CD4-positive, alpha-beta T cell (primary cell): ENCODE measurements at regions not wholly inside any gene's neighbourhood (a gene's known extent, or its start where the extent isn't known, plus 50 kb on each side); places are given as distances from the start of the nearest gene placed in this dataset.

ENCODE experiments used
- ATAC-seq: fragments of 200-7000 bp; cut with Tn5 transposase; one replicate; pipeline ENCODE4 v1.10.0; 2022; ENCODE audit warnings: mild to moderate bottlenecking; ENCODE audit not compliant: poor library complexity
- CTCF ChIA-PET: fragments of 350-600 bp; sonication (Branson Sonifier 250); formaldehyde crosslinking; loops from one replicate; lab custom pipeline; 2021; ENCODE audit warnings: antibody characterized with exemption, inconsistent platforms; lab: Charles Lee
- POLR2A ChIA-PET: fragments of 350-600 bp; sonication (Branson Sonifier 250); formaldehyde crosslinking; loops from one replicate; lab custom pipeline; 2021; ENCODE audit warnings: antibody characterized with exemption, inconsistent platforms; lab: Charles Lee
- DNase-seq, 14 experiments: peaks; one replicate each; pipeline ENCODE4 v3.0.0-alpha.2; 2013 to 2020; ENCODE audit warnings: mixed read lengths in 2 of 14
- H3K27ac ChIP-seq, 2 donors: one replicate each; pipeline versions ENCODE4 v1.5.1 to v1.7.0; 2013; ENCODE audit warnings: low read length in 2 of 2, low read depth in 1 of 2, mild to moderate bottlenecking in 1 of 2
- H3K27me3 ChIP-seq, 2 experiments: 1 replicate in 1 of 2; 2 replicates in 1 of 2; pipeline versions ENCODE4 v1.6.1 to v1.7.0; 2013; ENCODE audit warnings: low read length in 2 of 2, control low read depth in 1 of 2, mild to moderate bottlenecking in 1 of 2, moderate library complexity in 1 of 2; ENCODE audit not compliant: insufficient read depth in 2 of 2, control insufficient read depth in 1 of 2
- H3K36me3 ChIP-seq: one replicate; pipeline ENCODE4 v1.6.1; 2013; ENCODE audit warnings: low read length, control low read depth; ENCODE audit not compliant: insufficient read depth
- H3K4me1 ChIP-seq: one replicate; pipeline ENCODE4 v1.6.1; 2013; ENCODE audit warnings: low read length, control low read depth; ENCODE audit not compliant: insufficient read depth
- H3K4me3 ChIP-seq: one replicate; pipeline ENCODE4 v1.5.1; 2013; ENCODE audit warnings: mild to moderate bottlenecking, low read length, moderate library complexity
- H3K9me3 ChIP-seq, 2 experiments: 1 replicate in 1 of 2; 2 replicates in 1 of 2; pipeline versions ENCODE4 v1.6.1 to v1.7.0; 2013; ENCODE audit warnings: low read length in 2 of 2, mild to moderate bottlenecking in 2 of 2, control low read depth in 1 of 2, moderate library complexity in 1 of 2; ENCODE audit not compliant: control insufficient read depth in 1 of 2, insufficient read depth in 1 of 2
- H3K27ac Mint-ChIP-seq: one replicate; pipeline ENCODE4 v1.8.0; 2020; ENCODE audit warnings: mixed read lengths
- H3K27me3 Mint-ChIP-seq: one replicate; pipeline ENCODE4 v1.8.0; 2021; ENCODE audit warnings: mixed read lengths
- H3K36me3 Mint-ChIP-seq: one replicate; pipeline ENCODE4 v1.8.0; 2021; ENCODE audit warnings: low read depth, mixed read lengths
- H3K4me1 Mint-ChIP-seq: one replicate; pipeline ENCODE4 v1.8.0; 2021; ENCODE audit warnings: low read depth, mixed read lengths
- H3K4me3 Mint-ChIP-seq: one replicate; pipeline ENCODE4 v1.8.0; 2020; ENCODE audit warnings: mild to moderate bottlenecking, mixed read lengths
- H3K9me3 Mint-ChIP-seq: one replicate; pipeline ENCODE4 v1.8.0; 2020; ENCODE audit warnings: mixed read lengths
- intact Hi-C, 2 experiments: fragments of 100-400 bp; cut with DNase I in 1 of 2; cut with micrococcal nuclease in 1 of 2; formaldehyde crosslinking; loops; one replicate each; pipeline versions ENCODE4 v1.15.1 to v1.9.0; 2023 to 2025; cut with DNase I, micrococcal nuclease
- TF ChIP-seq, protein P1 (sequence below): fragments of 200-600 bp; IDR thresholded peaks from one replicate; pipeline ENCODE4 v1.8.0; 2022; ENCODE audit warnings: antibody characterized with exemption, mild to moderate bottlenecking

GRCh38 chr10:3987143-3987974 is 202.3 kb upstream of the KLF6 start:
- H3K27ac Mint-ChIP-seq = no peak overlapping the region
- POLR2A ChIA-PET = no interaction called here
- no peaks in the 10 kb centered on the region for H3K9me3 ChIP-seq
- H3K36me3 ChIP-seq = no peaks in the 10 kb centered on the region
- no peaks in the 10 kb centered on the region for H3K36me3 Mint-ChIP-seq
- H3K4me3 Mint-ChIP-seq = no peak overlapping the region
- no peaks in the 10 kb centered on the region for H3K9me3 Mint-ChIP-seq
- ATAC-seq (no peak), DNase-seq (no peak)
- peaks cover 4% of the 10 kb centered on the region for H3K4me1 ChIP-seq
- no peaks in the 10 kb centered on the region for H3K27me3 Mint-ChIP-seq
- peaks cover 10% of the 10 kb centered on the region for H3K4me1 Mint-ChIP-seq
- TF ChIP-seq, protein P1, sequence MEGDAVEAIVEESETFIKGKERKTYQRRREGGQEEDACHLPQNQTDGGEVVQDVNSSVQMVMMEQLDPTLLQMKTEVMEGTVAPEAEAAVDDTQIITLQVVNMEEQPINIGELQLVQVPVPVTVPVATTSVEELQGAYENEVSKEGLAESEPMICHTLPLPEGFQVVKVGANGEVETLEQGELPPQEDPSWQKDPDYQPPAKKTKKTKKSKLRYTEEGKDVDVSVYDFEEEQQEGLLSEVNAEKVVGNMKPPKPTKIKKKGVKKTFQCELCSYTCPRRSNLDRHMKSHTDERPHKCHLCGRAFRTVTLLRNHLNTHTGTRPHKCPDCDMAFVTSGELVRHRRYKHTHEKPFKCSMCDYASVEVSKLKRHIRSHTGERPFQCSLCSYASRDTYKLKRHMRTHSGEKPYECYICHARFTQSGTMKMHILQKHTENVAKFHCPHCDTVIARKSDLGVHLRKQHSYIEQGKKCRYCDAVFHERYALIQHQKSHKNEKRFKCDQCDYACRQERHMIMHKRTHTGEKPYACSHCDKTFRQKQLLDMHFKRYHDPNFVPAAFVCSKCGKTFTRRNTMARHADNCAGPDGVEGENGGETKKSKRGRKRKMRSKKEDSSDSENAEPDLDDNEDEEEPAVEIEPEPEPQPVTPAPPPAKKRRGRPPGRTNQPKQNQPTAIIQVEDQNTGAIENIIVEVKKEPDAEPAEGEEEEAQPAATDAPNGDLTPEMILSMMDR = no peak
- CTCF ChIA-PET = no interaction called here
- no peak overlapping the region for H3K4me3 ChIP-seq
- intact Hi-C loops = no loop called here
- no peaks in the 10 kb centered on the region for H3K27me3 ChIP-seq
- no peak overlapping the region for H3K27ac ChIP-seq

DNA sequence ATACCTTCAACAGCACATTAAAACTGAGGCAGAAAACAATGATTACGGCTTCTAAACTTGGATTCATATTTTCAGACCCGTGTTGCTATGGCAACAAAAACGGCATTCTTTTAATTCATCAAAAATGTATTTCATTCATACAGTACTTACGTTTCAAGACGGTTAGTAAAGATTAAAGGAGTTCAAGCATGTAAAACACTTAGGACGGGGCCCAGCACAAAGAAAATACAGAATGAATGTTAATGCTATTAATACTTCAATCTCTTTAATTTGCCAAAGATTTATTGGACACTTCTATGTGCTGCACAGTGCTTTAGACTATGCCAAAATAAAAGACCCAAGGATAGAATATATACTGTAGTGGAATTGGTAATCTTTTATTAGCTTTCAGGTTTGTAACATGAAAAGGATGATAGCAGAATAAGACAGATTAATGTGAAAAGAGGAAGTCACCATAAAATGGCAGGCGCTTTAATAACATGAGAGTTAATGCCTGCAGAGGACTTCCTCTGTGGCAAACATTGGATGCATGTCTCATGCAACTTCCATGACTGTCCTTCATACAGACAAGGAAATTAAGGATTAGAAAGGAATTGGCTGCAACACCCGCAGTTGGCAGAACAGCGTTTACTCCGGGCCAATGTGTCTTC is 201.6 kb upstream of the KLF6 start:
- Mint-ChIP-seq H3K27ac (no peak overlapping the region), H3K4me1 (peaks cover 10% of the 10 kb centered on the region), H3K4me3 (no peak overlapping the region), H3K9me3 (no peaks in the 10 kb centered on the region), H3K27me3 (no peaks in the 10 kb centered on the region), H3K36me3 (no peaks in the 10 kb centered on the region)
- Histone ChIP-seq H3K9me3 (no peaks in the 10 kb centered on the region), H3K4me1 (peaks cover 6% of the 10 kb centered on the region), H3K27me3 (no peaks in the 10 kb centered on the region), H3K4me3 (no peak overlapping the region), H3K27ac (no peak overlapping the region), H3K36me3 (no peaks in the 10 kb centered on the region)
- TF ChIP-seq, protein P1 = no peak
- ChIA-PET CTCF (no interaction called here), POLR2A (no interaction called here)
- no peak for DNase-seq
- no peak for ATAC-seq
- intact Hi-C loops = no loop called here

DNA sequence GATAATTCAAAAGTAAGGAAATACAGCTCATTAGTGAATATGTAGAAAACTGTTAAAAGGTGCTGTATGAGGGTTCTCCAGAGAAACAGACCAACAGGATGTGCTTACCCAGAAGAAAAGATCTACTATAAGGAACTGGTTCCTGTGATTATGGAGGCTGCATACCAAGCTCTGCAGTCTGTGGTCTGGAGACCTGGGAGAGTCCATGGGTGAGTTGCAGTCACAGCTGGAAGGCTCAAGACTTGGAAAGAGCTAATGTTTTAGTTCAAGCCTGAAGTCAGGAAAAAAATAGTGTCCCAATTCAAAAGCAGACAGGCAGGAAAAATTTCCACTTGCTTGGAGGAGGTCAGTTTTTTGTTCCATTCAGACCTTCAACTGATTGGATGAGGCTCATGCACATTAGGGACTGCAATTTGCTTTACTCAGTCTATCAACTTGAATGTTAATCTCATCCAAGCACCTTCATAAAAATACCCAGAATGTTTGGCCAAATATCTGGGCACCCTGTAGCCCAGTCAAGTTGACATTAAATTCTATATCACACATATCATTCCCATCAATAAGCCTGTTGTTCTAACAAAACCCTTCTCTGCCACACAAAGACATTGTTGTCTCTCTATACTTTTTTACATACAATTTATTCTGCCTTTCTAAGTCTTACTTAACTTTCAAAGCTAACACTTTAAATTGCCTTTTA is 197.9 kb upstream of the KLF6 start:
- H3K27me3 ChIP-seq = no peaks in the 10 kb centered on the region
- H3K9me3 ChIP-seq = peaks cover 0 to under 1% of the 10 kb centered on the region in 2 experiments
- no peak for ATAC-seq
- no peak for DNase-seq
- H3K4me3 Mint-ChIP-seq = no peak overlapping the region
- POLR2A ChIA-PET = interaction anchor here (2.0 to 2.3 kb wide), 2 partner anchors 10 to 198 kb away, joined by 9 to 21 read pairs; partner anchors contain the start of gene KLF6
- peaks cover 3% of the 10 kb centered on the region for H3K9me3 Mint-ChIP-seq
- H3K4me3 ChIP-seq = no peak overlapping the region
- intact Hi-C loops = no loop called here
- no peaks in the 10 kb centered on the region for H3K36me3 Mint-ChIP-seq
- no peak overlapping the region for H3K27ac Mint-ChIP-seq
- no peaks in the 10 kb centered on the region for H3K36me3 ChIP-seq
- TF ChIP-seq, protein P1 = no peak
- CTCF ChIA-PET = no interaction called here
- peaks cover 9% of the 10 kb centered on the region for H3K4me1 Mint-ChIP-seq
- H3K4me1 ChIP-seq = peaks cover 32% of the 10 kb centered on the region
- H3K27me3 Mint-ChIP-seq = no peaks in the 10 kb centered on the region
- no peak overlapping the region for H3K27ac ChIP-seq
